Suprapubic skin (tissue), 3 donors: ENCODE measurements at regions not wholly inside any gene's neighbourhood (a gene's known extent, or its start where the extent isn't known, plus 50 kb on each side); places are given as distances from the start of the nearest gene placed in this dataset.

Source experiments
- POLR2A ChIP-seq, 2 donors: fragments of 450-650 bp; IDR thresholded peaks; one replicate each; pipeline ENCODE4 v1.6.1; 2017; ENCODE audit warnings: antibody characterized with exemption in 2 of 2, mild to moderate bottlenecking in 2 of 2, moderate library complexity in 2 of 2
- TF ChIP-seq, protein P1 (sequence below), 2 donors: fragments of 200-600 bp in 1 of 2; fragments of 450-650 bp in 1 of 2; sonication (generic) in 1 of 2; IDR thresholded peaks; one replicate each; pipeline ENCODE4 v1.5.1; 2016 to 2019; ENCODE audit warnings: antibody characterized with exemption in 2 of 2, mild to moderate bottlenecking in 1 of 2, moderate library complexity in 1 of 2

- no peak for TF ChIP-seq POLR2A (IDR thresholded peaks at IDR 0.05)
- TF ChIP-seq, protein P1, sequence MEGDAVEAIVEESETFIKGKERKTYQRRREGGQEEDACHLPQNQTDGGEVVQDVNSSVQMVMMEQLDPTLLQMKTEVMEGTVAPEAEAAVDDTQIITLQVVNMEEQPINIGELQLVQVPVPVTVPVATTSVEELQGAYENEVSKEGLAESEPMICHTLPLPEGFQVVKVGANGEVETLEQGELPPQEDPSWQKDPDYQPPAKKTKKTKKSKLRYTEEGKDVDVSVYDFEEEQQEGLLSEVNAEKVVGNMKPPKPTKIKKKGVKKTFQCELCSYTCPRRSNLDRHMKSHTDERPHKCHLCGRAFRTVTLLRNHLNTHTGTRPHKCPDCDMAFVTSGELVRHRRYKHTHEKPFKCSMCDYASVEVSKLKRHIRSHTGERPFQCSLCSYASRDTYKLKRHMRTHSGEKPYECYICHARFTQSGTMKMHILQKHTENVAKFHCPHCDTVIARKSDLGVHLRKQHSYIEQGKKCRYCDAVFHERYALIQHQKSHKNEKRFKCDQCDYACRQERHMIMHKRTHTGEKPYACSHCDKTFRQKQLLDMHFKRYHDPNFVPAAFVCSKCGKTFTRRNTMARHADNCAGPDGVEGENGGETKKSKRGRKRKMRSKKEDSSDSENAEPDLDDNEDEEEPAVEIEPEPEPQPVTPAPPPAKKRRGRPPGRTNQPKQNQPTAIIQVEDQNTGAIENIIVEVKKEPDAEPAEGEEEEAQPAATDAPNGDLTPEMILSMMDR (IDR thresholded peaks at IDR 0.05): no peak
Observed at GRCh38 chr1:192925609-192926008, 116.8 kb downstream of the RGS2 start.
